Ovary (tissue), 3 donors: ENCODE measurements at regions not wholly inside any gene's neighbourhood (a gene's known extent, or its start where the extent isn't known, plus 50 kb on each side); places are given as distances from the start of the nearest gene placed in this dataset.

Experiments used
- CTCF ChIP-seq, 3 donors: fragments of 450-650 bp in 2 of 3; fragments of 200-600 bp in 1 of 3; IDR thresholded peaks; one replicate each; pipeline versions ENCODE4 v1.5.1 to v1.8.0; 2016 to 2022; ENCODE audit warnings: antibody characterized with exemption in 3 of 3, mild to moderate bottlenecking in 1 of 3
- EP300 ChIP-seq: sonication (generic); formaldehyde crosslinking; IDR thresholded peaks from one replicate; pipeline ENCODE4 v1.6.1; 2017; ENCODE audit warnings: antibody characterized with exemption
- POLR2A ChIP-seq: fragments of 450-650 bp; IDR thresholded peaks from one replicate; pipeline ENCODE4 v1.6.1; 2017; ENCODE audit warnings: antibody characterized with exemption, mild to moderate bottlenecking, moderate library complexity
- donor health status: DM: no; HTN: no; CAD: no.

- no peak for TF ChIP-seq CTCF (IDR thresholded peaks at IDR 0.05)
- no peak for TF ChIP-seq POLR2A
- TF ChIP-seq EP300, result no peak
Measured at GRCh38 chr6:119966484-119966883, 616.9 kb upstream of the MAN1A1 start.
